GM12878 (cell line): ENCODE measurements at regions not wholly inside any gene's neighbourhood (a gene's known extent, or its start where the extent isn't known, plus 50 kb on each side); places are given as distances from the start of the nearest gene placed in this dataset.

Experiments used
- ATAC-seq: fragments of 200-7000 bp; cut with Tn5 transposase; 3 replicates; pipeline ENCODE4 v1.9.1; 2020; ENCODE audit warnings: mild to moderate bottlenecking, moderate library complexity
- BruUV-seq: library from RNA; stranded (reverse); fragments of 400-500 nt; replicated peaks from 2 replicates; lab custom pipeline; 2021; lab: Mats Ljungman, UMichigan
- CTCF ChIA-PET: fragments of 300-600 bp; sonication (Branson Sonifier 250); formaldehyde crosslinking; extraction: SDS; loops from one replicate; lab custom pipeline; 2021; ENCODE audit warnings: inconsistent platforms; lab: Yijun Ruan, JAX
- POLR2A ChIA-PET: fragments of 350-600 bp; formaldehyde crosslinking; extraction: SDS; loops from one replicate; lab custom pipeline; 2021; ENCODE audit warnings: inconsistent platforms; lab: Charles Lee
- RAD21 ChIA-PET: fragments of 300-600 bp; sonication (Branson Sonifier 250); formaldehyde crosslinking; loops from one replicate; lab custom pipeline; 2023; ENCODE audit warnings: antibody characterized with exemption; ENCODE audit not compliant: unreplicated experiment; lab: Charles Lee
- SMC1A ChIA-PET: fragments of 300-600 bp; sonication (Branson Sonifier 250); formaldehyde crosslinking; loops from one replicate; lab custom pipeline; 2023; ENCODE audit not compliant: unreplicated experiment, uncharacterized antibody; lab: Charles Lee
- DNase-seq: peaks from one replicate; pipeline ENCODE4 v3.0.0-alpha.2; 2011; ENCODE audit warnings: low read depth, low spot score
- FAIRE-seq: peaks from 3 replicates; lab custom pipeline; 2011; peaks lifted over from hg19 to GRCh38; lab: Jason Lieb, UNC
- H2AFZ ChIP-seq: 2 replicates; pipeline ENCODE4 v1.6.0; 2011; ENCODE audit warnings: low read depth, low read length, control low read depth; ENCODE audit not compliant: control insufficient read depth
- H3K27ac ChIP-seq: 2 replicates; pipeline ENCODE4 v1.5.1; 2011; ENCODE audit warnings: control low read depth; ENCODE audit not compliant: control insufficient read depth, insufficient read depth
- H3K27me3 ChIP-seq, 2 experiments: replicated peaks in 1 of 2; 2 replicates each; pipeline versions ENCODE4 v1.6.0 to v1.6.1; 2011; ENCODE audit warnings: low read length in 1 of 2; ENCODE audit not compliant: control insufficient read depth in 2 of 2, insufficient read depth in 2 of 2
- H3K36me3 ChIP-seq, 2 experiments: 2 replicates each; pipeline ENCODE4 v1.5.1; 2011; ENCODE audit warnings: low read length in 1 of 2; ENCODE audit not compliant: control insufficient read depth in 2 of 2, insufficient read depth in 2 of 2
- H3K4me1 ChIP-seq: 2 replicates; pipeline ENCODE4 v1.6.1; 2011; ENCODE audit warnings: mild to moderate bottlenecking, low read length, moderate library complexity, mixed read lengths; ENCODE audit not compliant: control insufficient read depth, insufficient read depth
- H3K4me2 ChIP-seq: 2 replicates; pipeline ENCODE4 v1.6.0; 2011; ENCODE audit warnings: control low read depth; ENCODE audit not compliant: control insufficient read depth, insufficient read depth
- H3K4me3 ChIP-seq: fragments of 200-600 bp; sonication (generic); 2 replicates; pipeline ENCODE4 v1.5.1; 2016
- H3K79me2 ChIP-seq: 2 replicates; pipeline ENCODE4 v1.6.0; 2011; ENCODE audit warnings: low read length; ENCODE audit not compliant: control insufficient read depth, insufficient read depth
- H3K9ac ChIP-seq: 2 replicates; pipeline ENCODE4 v1.8.0; 2011; ENCODE audit warnings: low read length, control low read depth, mixed read lengths; ENCODE audit not compliant: control insufficient read depth, insufficient read depth
- H3K9me3 ChIP-seq: replicated peaks from 3 replicates; pipeline ENCODE4 v1.5.1; 2011; ENCODE audit warnings: mild to moderate bottlenecking, low read length; ENCODE audit not compliant: control insufficient read depth, insufficient read depth
- H4K20me1 ChIP-seq: 2 replicates; pipeline ENCODE4 v1.6.0; 2011; ENCODE audit not compliant: control insufficient read depth, insufficient read depth
- BACH1 ChIP-seq: fragments of 450-650 bp; IDR thresholded peaks from 2 replicates; pipeline ENCODE4 v1.6.1; 2017; ENCODE audit warnings: mild to moderate bottlenecking, borderline replicate concordance
- JUNB ChIP-seq: IDR thresholded peaks from 2 replicates; pipeline ENCODE4 v1.6.1; 2016; ENCODE audit warnings: antibody characterized with exemption, mild to moderate bottlenecking
- MEF2A ChIP-seq: IDR thresholded peaks from 2 replicates; pipeline ENCODE4 v1.6.1; 2011; ENCODE audit warnings: low read depth, mild to moderate bottlenecking, low read length, moderate library complexity; ENCODE audit not compliant: insufficient read depth
- POLR2AphosphoS5 ChIP-seq: IDR thresholded peaks from 2 replicates; pipeline ENCODE4 v1.6.1; 2011; ENCODE audit warnings: mild to moderate bottlenecking, low read length, inconsistent platforms
- SIX5 ChIP-seq: IDR thresholded peaks from 2 replicates; pipeline ENCODE4 v1.6.1; 2011; ENCODE audit warnings: mild to moderate bottlenecking, low read depth, low read length, moderate library complexity; ENCODE audit not compliant: severe bottlenecking
- SMC3 ChIP-seq: IDR thresholded peaks from 2 replicates; pipeline ENCODE4 v1.6.1; 2011; ENCODE audit warnings: low read length, improper control_type of control experiment, borderline replicate concordance
- ZNF274 ChIP-seq: IDR thresholded peaks from one replicate; pipeline ENCODE4 v1.8.0; 2011; ENCODE audit not compliant: insufficient read length, insufficient read depth
- ZSCAN29 ChIP-seq: fragments of 450-650 bp; IDR thresholded peaks from 2 replicates; pipeline ENCODE4 v1.6.1; 2017; ENCODE audit warnings: mild to moderate bottlenecking, moderate library complexity
- WGBS: methylation state at CpG from one replicate; pipeline ENCODE4 v1.1.6; 2016; ENCODE audit warnings: low lambda C conversion rate; ENCODE audit not compliant: insufficient replicate concordance, insufficient coverage; ENCODE audit errors: missing lambda C conversion rate; 5-methylcytosine and 5-hydroxymethylcytosine counted together
- in situ Hi-C: fragments of 300-500 bp; cut with MboI; formaldehyde crosslinking; loops from 9 replicates; pipeline ENCODE4 v1.14.3; 2018; ENCODE audit warnings: mixed read lengths
- intact Hi-C: fragments of 100-400 bp; cut with micrococcal nuclease; formaldehyde crosslinking; loops from one replicate; pipeline ENCODE4 v1.14.2; 2022; ENCODE audit not compliant: unreplicated experiment
- TF ChIP-seq, protein P1 (sequence below): IDR thresholded peaks from 2 replicates; pipeline ENCODE4 v1.6.1; 2011; ENCODE audit warnings: low read depth, mild to moderate bottlenecking, low read length, moderate library complexity, borderline replicate concordance; ENCODE audit errors: extremely low read depth
- TF ChIP-seq, protein P2 (sequence below): fragments of 450-650 bp; conservative IDR thresholded peaks from 2 replicates; pipeline ENCODE4 v1.6.1; 2017; ENCODE audit warnings: mild to moderate bottlenecking, moderate library complexity
- TF ChIP-seq, protein P3 (sequence below): fragments of 450-650 bp; formaldehyde crosslinking; IDR thresholded peaks from 2 replicates; pipeline ENCODE4 v1.4.0; 2022; ENCODE audit warnings: mild to moderate bottlenecking, moderate library complexity
- TF ChIP-seq, protein P4 (sequence below): IDR thresholded peaks from 2 replicates; pipeline ENCODE4 v1.6.1; 2012; ENCODE audit warnings: low read depth, low read length, improper control_type of control experiment
- TF ChIP-seq, protein P5 (sequence below): fragments of 450-650 bp; formaldehyde crosslinking; IDR thresholded peaks from 2 replicates; pipeline ENCODE4 v1.5.0; 2022; ENCODE audit warnings: mild to moderate bottlenecking, missing genetic modification characterization

DNA sequence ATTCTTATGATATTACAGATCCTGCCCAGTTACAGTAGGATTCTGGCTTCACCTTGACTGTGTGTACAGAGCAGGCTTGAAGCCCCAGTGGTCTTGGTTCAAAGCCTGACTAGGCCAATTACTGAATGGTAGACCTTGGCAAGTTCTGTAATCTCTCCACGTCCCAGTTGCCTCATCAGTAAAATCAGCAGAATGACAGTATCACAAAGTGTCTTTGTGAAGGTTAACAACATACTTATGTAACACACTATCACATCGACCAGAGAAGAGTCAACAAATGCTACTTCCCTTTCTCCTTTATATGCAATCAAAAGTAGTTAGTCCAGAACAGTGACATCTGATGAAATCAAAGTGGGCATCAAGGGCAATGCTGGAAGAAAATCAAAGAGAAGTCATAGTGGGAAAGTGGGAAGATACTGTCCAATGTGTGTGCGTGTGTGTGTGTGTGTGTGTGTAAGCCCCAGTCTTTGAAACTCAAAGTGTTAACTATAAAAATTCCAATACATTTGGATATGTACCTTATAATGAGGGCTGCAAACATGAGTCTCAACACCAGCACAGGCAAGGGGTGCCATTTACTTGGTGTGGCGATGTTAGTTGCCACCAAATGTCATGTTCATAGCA lies 93.5 kb upstream of the EGFLAM start:
- ChIA-PET CTCF (no interaction called here), SMC1A (no interaction called here), RAD21 (no interaction called here), POLR2A (no interaction called here)
- in situ Hi-C loops (no loop called here), intact Hi-C loops (no loop called here)
- no peak overlapping the region for H3K4me2 ChIP-seq
- H2AFZ ChIP-seq: no peak overlapping the region
- H3K27ac ChIP-seq: no peak overlapping the region
- no peaks in the 10 kb centered on the region for H3K36me3 ChIP-seq
- no peaks in the 10 kb centered on the region for H3K79me2 ChIP-seq
- ATAC-seq (no peak), DNase-seq (no peak), FAIRE-seq (no peak)
- no peaks in the 10 kb centered on the region for H3K9me3 ChIP-seq
- H3K9ac ChIP-seq: no peak overlapping the region
- 6% methylated on average over 4 of the region's 4 CpGs for WGBS
- H3K27me3 ChIP-seq: no peaks in the 10 kb centered on the region
- H3K4me1 ChIP-seq: no peaks in the 10 kb centered on the region
- H3K4me3 ChIP-seq: no peak overlapping the region
- H4K20me1 ChIP-seq: no peaks in the 10 kb centered on the region
- BruUV-seq: no TSS peak
- TF ChIP-seq, protein P1, sequence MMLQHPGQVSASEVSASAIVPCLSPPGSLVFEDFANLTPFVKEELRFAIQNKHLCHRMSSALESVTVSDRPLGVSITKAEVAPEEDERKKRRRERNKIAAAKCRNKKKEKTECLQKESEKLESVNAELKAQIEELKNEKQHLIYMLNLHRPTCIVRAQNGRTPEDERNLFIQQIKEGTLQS: no peak
- TF ChIP-seq POLR2AphosphoS5 (no peak), BACH1 (no peak), SIX5 (no peak), JUNB (no peak), ZSCAN29 (no peak), ZNF274 (no peak), MEF2A (no peak), SMC3 (no peak)
- TF ChIP-seq, protein P2, sequence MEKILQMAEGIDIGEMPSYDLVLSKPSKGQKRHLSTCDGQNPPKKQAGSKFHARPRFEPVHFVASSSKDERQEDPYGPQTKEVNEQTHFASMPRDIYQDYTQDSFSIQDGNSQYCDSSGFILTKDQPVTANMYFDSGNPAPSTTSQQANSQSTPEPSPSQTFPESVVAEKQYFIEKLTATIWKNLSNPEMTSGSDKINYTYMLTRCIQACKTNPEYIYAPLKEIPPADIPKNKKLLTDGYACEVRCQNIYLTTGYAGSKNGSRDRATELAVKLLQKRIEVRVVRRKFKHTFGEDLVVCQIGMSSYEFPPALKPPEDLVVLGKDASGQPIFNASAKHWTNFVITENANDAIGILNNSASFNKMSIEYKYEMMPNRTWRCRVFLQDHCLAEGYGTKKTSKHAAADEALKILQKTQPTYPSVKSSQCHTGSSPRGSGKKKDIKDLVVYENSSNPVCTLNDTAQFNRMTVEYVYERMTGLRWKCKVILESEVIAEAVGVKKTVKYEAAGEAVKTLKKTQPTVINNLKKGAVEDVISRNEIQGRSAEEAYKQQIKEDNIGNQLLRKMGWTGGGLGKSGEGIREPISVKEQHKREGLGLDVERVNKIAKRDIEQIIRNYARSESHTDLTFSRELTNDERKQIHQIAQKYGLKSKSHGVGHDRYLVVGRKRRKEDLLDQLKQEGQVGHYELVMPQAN: no peak
- TF ChIP-seq, protein P3, sequence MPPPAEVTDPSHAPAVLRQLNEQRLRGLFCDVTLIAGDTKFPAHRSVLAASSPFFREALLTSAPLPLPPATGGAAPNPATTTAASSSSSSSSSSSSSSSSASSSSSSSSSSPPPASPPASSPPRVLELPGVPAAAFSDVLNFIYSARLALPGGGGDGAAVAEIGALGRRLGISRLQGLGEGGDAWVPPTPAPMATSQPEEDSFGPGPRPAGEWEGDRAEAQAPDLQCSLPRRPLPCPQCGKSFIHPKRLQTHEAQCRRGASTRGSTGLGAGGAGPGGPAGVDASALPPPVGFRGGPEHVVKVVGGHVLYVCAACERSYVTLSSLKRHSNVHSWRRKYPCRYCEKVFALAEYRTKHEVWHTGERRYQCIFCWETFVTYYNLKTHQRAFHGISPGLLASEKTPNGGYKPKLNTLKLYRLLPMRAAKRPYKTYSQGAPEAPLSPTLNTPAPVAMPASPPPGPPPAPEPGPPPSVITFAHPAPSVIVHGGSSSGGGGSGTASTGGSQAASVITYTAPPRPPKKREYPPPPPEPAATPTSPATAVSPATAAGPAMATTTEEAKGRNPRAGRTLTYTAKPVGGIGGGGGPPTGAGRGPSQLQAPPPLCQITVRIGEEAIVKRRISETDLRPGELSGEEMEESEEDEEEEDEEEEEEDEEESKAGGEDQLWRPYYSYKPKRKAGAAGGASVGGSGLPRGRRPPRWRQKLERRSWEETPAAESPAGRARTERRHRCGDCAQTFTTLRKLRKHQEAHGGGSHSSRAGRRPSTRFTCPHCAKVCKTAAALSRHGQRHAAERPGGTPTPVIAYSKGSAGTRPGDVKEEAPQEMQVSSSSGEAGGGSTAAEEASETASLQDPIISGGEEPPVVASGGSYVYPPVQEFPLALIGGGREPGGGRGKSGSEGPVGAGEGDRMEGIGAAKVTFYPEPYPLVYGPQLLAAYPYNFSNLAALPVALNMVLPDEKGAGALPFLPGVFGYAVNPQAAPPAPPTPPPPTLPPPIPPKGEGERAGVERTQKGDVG (CRISPR knock-in tag): no peak
- TF ChIP-seq, protein P4, sequence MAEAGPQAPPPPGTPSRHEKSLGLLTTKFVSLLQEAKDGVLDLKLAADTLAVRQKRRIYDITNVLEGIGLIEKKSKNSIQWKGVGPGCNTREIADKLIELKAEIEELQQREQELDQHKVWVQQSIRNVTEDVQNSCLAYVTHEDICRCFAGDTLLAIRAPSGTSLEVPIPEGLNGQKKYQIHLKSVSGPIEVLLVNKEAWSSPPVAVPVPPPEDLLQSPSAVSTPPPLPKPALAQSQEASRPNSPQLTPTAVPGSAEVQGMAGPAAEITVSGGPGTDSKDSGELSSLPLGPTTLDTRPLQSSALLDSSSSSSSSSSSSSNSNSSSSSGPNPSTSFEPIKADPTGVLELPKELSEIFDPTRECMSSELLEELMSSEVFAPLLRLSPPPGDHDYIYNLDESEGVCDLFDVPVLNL: no peak
- TF ChIP-seq, protein P5, sequence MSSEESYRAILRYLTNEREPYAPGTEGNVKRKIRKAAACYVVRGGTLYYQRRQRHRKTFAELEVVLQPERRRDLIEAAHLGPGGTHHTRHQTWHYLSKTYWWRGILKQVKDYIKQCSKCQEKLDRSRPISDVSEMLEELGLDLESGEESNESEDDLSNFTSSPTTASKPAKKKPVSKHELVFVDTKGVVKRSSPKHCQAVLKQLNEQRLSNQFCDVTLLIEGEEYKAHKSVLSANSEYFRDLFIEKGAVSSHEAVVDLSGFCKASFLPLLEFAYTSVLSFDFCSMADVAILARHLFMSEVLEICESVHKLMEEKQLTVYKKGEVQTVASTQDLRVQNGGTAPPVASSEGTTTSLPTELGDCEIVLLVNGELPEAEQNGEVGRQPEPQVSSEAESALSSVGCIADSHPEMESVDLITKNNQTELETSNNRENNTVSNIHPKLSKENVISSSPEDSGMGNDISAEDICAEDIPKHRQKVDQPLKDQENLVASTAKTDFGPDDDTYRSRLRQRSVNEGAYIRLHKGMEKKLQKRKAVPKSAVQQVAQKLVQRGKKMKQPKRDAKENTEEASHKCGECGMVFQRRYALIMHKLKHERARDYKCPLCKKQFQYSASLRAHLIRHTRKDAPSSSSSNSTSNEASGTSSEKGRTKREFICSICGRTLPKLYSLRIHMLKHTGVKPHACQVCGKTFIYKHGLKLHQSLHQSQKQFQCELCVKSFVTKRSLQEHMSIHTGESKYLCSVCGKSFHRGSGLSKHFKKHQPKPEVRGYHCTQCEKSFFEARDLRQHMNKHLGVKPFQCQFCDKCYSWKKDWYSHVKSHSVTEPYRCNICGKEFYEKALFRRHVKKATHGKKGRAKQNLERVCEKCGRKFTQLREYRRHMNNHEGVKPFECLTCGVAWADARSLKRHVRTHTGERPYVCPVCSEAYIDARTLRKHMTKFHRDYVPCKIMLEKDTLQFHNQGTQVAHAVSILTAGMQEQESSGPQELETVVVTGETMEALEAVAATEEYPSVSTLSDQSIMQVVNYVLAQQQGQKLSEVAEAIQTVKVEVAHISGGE (CRISPR knock-in tag): no peak
